A673 (cell line): ENCODE measurements at regions not wholly inside any gene's neighbourhood (a gene's known extent, or its start where the extent isn't known, plus 50 kb on each side); places are given as distances from the start of the nearest gene placed in this dataset.

ENCODE experiments used
- BruUV-seq: library from RNA; stranded (reverse); fragments of 400-500 nt; replicated peaks from 2 replicates; lab custom pipeline; 2021; lab: Mats Ljungman, UMichigan
- CTCF ChIA-PET: fragments of 300-600 bp; sonication (Branson Sonifier 250); formaldehyde crosslinking; loops from one replicate; lab custom pipeline; 2022; ENCODE audit warnings: antibody characterized with exemption; lab: Charles Lee
- POLR2A ChIA-PET: fragments of 300-600 bp; sonication (Branson Sonifier 250); formaldehyde crosslinking; loops from one replicate; lab custom pipeline; 2022; ENCODE audit warnings: antibody characterized with exemption; ENCODE audit not compliant: low non-redundant PET; lab: Charles Lee
- DNase-seq: peaks from one replicate; pipeline ENCODE4 v3.0.0-alpha.2; 2015; ENCODE audit warnings: low spot score
- H3K27ac ChIP-seq: fragments of 200-600 bp; sonication (generic); 2 replicates; pipeline ENCODE4 v1.5.1; 2016; ENCODE audit warnings: mixed run types, low read depth, mild to moderate bottlenecking, mixed read lengths, antibody characterized with exemption, low read length; ENCODE audit not compliant: poor library complexity, severe bottlenecking
- H3K27me3 ChIP-seq: fragments of 200-600 bp; sonication (generic); replicated peaks from 2 replicates; pipeline ENCODE4 v1.6.1; 2017; ENCODE audit warnings: mixed run types, low read depth, mild to moderate bottlenecking, mixed read lengths, antibody characterized with exemption, low read length; ENCODE audit not compliant: insufficient read depth, poor library complexity
- H3K36me3 ChIP-seq: fragments of 200-600 bp; sonication (generic); 2 replicates; pipeline ENCODE4 v1.6.1; 2016; ENCODE audit warnings: mixed run types, mild to moderate bottlenecking, mixed read lengths, antibody characterized with exemption, low read length; ENCODE audit not compliant: insufficient read depth, poor library complexity, severe bottlenecking
- H3K4me1 ChIP-seq: fragments of 200-600 bp; sonication (generic); 2 replicates; pipeline ENCODE4 v1.6.1; 2017; ENCODE audit warnings: mixed run types, mild to moderate bottlenecking, mixed read lengths, antibody characterized with exemption, low read length; ENCODE audit not compliant: insufficient read depth, poor library complexity, severe bottlenecking
- H3K4me3 ChIP-seq: fragments of 200-600 bp; sonication (generic); 2 replicates; pipeline ENCODE4 v1.5.1; 2016; ENCODE audit warnings: low read depth, mixed run types, mild to moderate bottlenecking, mixed read lengths, low read length; ENCODE audit not compliant: poor library complexity, severe bottlenecking
- H3K9me3 ChIP-seq: fragments of 200-600 bp; sonication (generic); 2 replicates; pipeline ENCODE4 v1.6.1; 2016; ENCODE audit warnings: mixed run types, low read depth, mild to moderate bottlenecking, mixed read lengths, antibody characterized with exemption, low read length; ENCODE audit not compliant: poor library complexity, severe bottlenecking
- EZH2 ChIP-seq: fragments of 200-600 bp; sonication (generic); IDR thresholded peaks from 2 replicates; pipeline ENCODE4 v1.6.1; 2017; ENCODE audit warnings: borderline replicate concordance, low read depth, mild to moderate bottlenecking, mixed read lengths, antibody characterized with exemption, low read length; ENCODE audit not compliant: poor library complexity, severe bottlenecking
- intact Hi-C: fragments of 100-400 bp; cut with micrococcal nuclease; formaldehyde crosslinking; loops from one replicate; pipeline ENCODE4 v1.10.0; 2022; ENCODE audit not compliant: unreplicated experiment
- TF ChIP-seq, protein P1 (sequence below): fragments of 300-800, 200-600 bp; sonication (generic); conservative IDR thresholded peaks from 2 replicates; pipeline ENCODE4 v1.5.1; 2017; ENCODE audit warnings: low read depth, mild to moderate bottlenecking, antibody characterized with exemption, low read length, moderate library complexity, mixed read lengths

DNA sequence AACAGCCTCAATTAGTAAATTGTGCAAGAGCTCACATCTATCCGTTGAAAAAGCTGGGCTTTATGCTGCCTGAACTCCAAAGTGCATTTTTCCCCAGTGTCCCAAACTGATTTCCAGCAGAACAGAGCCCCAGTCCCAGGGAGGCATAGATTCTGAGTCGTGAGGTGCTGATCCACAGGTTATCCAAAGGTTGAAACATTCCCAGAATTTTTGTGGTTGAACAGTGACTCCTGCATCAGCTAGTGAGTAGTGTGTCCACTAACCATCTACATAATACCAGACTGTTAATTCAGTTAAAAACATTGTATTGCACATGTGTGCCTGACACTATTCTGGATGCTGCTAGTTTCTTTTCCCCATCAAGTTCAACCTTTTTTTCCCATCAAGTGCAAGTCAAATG, 761.5 kb downstream of the GATA3 start:
- no TSS peak for BruUV-seq
- intact Hi-C loops, result no loop called here
- ChIA-PET POLR2A (no interaction called here), CTCF (no interaction called here)
- TF ChIP-seq, protein P1, sequence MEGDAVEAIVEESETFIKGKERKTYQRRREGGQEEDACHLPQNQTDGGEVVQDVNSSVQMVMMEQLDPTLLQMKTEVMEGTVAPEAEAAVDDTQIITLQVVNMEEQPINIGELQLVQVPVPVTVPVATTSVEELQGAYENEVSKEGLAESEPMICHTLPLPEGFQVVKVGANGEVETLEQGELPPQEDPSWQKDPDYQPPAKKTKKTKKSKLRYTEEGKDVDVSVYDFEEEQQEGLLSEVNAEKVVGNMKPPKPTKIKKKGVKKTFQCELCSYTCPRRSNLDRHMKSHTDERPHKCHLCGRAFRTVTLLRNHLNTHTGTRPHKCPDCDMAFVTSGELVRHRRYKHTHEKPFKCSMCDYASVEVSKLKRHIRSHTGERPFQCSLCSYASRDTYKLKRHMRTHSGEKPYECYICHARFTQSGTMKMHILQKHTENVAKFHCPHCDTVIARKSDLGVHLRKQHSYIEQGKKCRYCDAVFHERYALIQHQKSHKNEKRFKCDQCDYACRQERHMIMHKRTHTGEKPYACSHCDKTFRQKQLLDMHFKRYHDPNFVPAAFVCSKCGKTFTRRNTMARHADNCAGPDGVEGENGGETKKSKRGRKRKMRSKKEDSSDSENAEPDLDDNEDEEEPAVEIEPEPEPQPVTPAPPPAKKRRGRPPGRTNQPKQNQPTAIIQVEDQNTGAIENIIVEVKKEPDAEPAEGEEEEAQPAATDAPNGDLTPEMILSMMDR, result no peak
- TF ChIP-seq EZH2, result no peak
- DNase-seq, result no peak
- H3K4me1 ChIP-seq, result no peaks in the 10 kb centered on the region
- no peaks in the 10 kb centered on the region for H3K36me3 ChIP-seq
- no peaks in the 10 kb centered on the region for H3K9me3 ChIP-seq
- no peaks in the 10 kb centered on the region for H3K27me3 ChIP-seq
- no peak overlapping the region for H3K27ac ChIP-seq
- no peak overlapping the region for H3K4me3 ChIP-seq

DNA sequence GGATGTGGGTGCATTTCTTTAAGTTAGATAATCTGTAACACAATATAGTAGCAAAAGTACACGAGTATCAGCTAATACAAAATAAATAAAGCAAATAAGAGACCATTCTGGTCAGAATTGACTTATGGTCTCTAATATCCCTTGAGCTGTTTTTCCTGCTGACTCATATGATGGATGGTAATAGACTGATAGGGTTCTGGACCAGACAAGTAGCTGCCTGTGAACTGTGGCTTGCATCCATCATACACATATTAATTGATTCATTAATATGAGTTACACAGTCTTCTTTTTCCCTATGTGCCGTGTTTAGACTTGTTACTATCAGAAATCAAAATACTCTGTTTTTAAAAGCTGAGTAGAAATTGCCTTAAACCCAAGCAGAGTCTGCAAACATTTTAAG, 762.8 kb downstream of the GATA3 start:
- POLR2A ChIA-PET, result no interaction called here
- no TSS peak for BruUV-seq
- intact Hi-C loops, result no loop called here
- H3K4me1 ChIP-seq, result no peaks in the 10 kb centered on the region
- H3K4me3 ChIP-seq, result no peak overlapping the region
- no peak overlapping the region for H3K27ac ChIP-seq
- CTCF ChIA-PET, result no interaction called here
- no peaks in the 10 kb centered on the region for H3K9me3 ChIP-seq
- H3K36me3 ChIP-seq, result no peaks in the 10 kb centered on the region
- no peak for TF ChIP-seq EZH2
- TF ChIP-seq, protein P1, result no peak
- no peaks in the 10 kb centered on the region for H3K27me3 ChIP-seq
- no peak for DNase-seq

DNA sequence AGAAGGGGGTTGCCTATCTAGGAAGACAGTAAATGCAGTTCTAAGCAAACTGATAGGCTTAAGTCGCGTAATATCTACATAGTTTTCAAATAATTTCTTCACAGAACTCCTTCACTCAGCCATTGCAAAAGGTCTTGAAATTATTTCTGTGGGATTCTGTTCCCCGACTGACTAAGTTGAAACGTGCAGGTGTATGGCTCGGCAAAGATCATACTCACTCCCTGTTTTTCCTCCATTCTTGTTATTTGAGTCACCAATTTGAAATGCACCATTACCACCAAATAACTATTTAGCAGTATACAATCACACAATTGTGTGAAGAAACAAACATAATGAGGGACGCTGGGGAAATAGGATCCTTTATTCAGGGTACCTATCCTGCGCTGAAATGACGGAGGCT, 771.1 kb downstream of the GATA3 start:
- Histone ChIP-seq H3K27me3 (no peaks in the 10 kb centered on the region), H3K36me3 (no peaks in the 10 kb centered on the region), H3K27ac (no peak overlapping the region), H3K4me1 (no peaks in the 10 kb centered on the region), H3K4me3 (no peak overlapping the region), H3K9me3 (no peaks in the 10 kb centered on the region)
- no peak for TF ChIP-seq EZH2
- TF ChIP-seq, protein P1, result no peak
- no peak for DNase-seq
- BruUV-seq, result no TSS peak
- intact Hi-C loops, result no loop called here
- POLR2A ChIA-PET, result no interaction called here
- CTCF ChIA-PET, result no interaction called here
